GM21723 (cell line): ENCODE measurements at regions not wholly inside any gene's neighbourhood (a gene's known extent, or its start where the extent isn't known, plus 50 kb on each side); places are given as distances from the start of the nearest gene placed in this dataset.

Experiments used
- ATAC-seq: cut with Tn5 transposase; IDR thresholded peaks from one replicate; pipeline ENCODE4 v1.9.1; 2021; ENCODE audit warnings: mild to moderate bottlenecking, moderate library complexity; ENCODE audit not compliant: unreplicated experiment

DNA sequence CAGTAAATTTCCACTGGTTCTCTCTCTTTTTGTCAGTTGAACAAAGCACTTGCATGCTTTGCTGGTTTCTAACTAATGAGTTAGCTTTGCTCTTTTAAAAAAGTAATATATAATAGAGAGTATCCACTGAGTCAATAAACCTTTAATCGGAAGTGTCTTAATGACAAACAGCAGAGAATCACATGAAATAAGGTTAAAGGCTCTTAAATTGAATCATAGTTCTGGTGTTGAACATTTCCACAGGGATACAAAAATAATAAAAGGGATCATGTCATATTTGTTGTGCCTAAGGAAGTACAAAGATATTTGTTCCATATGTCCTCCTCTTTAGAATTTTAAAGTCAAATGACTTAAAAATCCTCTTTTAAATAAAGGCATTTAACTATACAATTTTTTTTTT is 362.6 kb downstream of the LRIG3 start:
- ATAC-seq = no peak

DNA sequence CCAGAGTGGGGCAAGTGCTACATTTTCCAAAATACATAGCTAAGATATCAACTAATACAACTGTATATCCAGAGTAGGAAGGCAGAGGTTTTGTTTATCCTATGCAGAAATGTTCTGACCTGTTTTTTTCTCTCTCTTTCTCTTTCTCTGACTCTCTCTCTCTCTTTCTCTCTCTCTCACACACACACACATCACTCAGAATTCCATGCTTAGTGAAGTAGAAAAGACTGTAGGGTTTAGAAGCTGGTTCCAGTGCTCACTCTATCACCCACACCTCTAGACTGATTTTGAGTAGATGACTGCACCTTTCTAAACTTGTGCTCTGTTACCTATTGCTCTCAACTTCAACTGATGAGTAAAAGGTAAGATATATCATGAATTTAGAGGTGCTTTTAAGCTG is 356.7 kb downstream of the LRIG3 start:
- ATAC-seq = no peak

- no peak for ATAC-seq
Measured at GRCh38 chr12:58564721-58565120, 355.6 kb downstream of the LRIG3 start.

GRCh38 chr12:58566599-58566998 is 353.7 kb downstream of the LRIG3 start:
- no peak for ATAC-seq

DNA sequence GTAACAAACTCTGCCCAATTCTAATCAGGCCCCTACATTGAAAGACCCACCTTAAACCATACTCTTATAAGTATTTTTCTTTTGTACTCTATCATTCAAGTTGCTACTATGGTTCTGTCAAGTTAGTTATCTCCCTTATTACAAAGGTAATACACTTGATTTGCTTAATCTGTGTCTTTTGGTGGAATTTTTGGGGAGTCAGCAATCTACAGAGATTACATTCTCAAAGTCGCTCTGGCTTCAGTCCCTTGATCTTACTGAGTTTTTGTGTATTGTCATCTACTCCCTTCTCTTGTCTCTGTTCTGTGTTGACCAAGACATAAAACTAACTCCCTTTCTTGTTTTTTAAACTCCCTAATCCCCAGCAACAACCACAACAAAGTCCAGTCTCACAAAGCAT is 353.1 kb downstream of the LRIG3 start:
- no peak for ATAC-seq

- ATAC-seq = no peak
Measured at GRCh38 chr12:58570411-58570810, 349.9 kb downstream of the LRIG3 start.

GRCh38 chr12:58575256-58575655 is 345.0 kb downstream of the LRIG3 start:
- ATAC-seq = no peak

- no peak for ATAC-seq
Measured at GRCh38 chr12:58576081-58576480, 344.2 kb downstream of the LRIG3 start.

GRCh38 chr12:58576916-58577315 is 343.4 kb downstream of the LRIG3 start:
- no peak for ATAC-seq

GRCh38 chr12:58580095-58580494 is 340.2 kb downstream of the LRIG3 start:
- ATAC-seq = no peak

GRCh38 chr12:58583529-58583928 is 336.8 kb downstream of the LRIG3 start:
- ATAC-seq = no peak

GRCh38 chr12:58583940-58584339 is 336.4 kb downstream of the LRIG3 start:
- no peak for ATAC-seq

- ATAC-seq = no peak
Measured at GRCh38 chr12:58584880-58585279, 335.4 kb downstream of the LRIG3 start.

- ATAC-seq = no peak
Measured at GRCh38 chr12:58586762-58587161, 333.5 kb downstream of the LRIG3 start.

- ATAC-seq = no peak
Measured at GRCh38 chr12:58588770-58589169, 331.5 kb downstream of the LRIG3 start.

DNA sequence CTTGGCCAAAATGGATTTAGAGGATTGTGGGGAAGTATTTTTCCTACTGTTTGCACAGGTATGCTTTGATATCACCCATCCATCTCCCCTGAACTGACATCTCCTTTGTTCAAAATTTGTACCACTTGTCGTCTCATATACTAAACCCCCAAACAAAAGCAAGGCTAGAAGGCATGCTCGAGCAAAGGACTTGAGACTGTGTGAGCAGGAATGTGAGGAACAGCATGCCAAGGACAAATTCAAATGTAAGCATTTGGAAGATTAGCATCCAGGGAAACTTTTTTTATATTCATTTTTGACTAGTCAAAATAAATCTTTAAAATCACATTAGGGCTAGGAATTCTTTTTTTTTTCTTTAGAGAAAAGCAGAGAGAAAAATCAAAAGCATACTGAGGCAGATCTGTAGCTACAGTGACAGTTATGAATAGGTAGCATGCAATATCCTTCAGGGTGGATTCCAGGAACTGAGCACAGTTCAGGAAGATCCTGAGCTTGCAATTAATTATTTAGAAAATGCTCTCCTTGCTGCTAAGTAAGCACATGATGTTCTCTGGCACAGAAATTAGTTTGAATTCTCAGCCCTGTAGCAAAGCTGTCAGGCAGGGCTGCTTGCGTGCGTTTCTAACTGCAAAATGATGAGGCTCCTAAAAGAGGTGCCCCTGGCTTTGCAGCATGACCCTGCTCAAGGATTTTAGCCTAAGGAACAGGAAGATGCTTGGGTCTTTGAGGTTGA is 327.7 kb downstream of the LRIG3 start:
- no peak for ATAC-seq

- ATAC-seq = no peak
Measured at GRCh38 chr12:58593557-58594304, 326.6 kb downstream of the LRIG3 start.

DNA sequence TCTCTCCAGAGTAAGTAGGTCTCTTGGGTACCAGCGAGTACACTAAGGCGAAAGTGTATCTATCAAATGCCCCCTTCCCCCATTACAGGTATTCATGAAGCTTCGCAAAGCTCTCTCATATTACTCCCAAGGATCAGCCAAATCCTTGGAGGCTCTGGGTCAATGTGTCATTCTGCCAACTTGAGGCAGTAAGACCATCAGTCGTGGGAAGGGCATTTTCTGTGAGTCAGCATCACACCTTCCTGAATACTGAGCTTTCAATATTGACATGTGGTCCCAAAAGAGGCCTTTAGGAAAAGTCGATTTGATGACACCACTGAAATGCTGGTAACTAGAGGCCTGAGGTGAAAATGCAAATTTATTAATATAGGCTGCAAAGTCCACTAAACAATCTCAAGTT is 323.9 kb downstream of the LRIG3 start:
- ATAC-seq = no peak

- ATAC-seq = no peak
Measured at GRCh38 chr12:58601529-58601928, 318.8 kb downstream of the LRIG3 start.

DNA sequence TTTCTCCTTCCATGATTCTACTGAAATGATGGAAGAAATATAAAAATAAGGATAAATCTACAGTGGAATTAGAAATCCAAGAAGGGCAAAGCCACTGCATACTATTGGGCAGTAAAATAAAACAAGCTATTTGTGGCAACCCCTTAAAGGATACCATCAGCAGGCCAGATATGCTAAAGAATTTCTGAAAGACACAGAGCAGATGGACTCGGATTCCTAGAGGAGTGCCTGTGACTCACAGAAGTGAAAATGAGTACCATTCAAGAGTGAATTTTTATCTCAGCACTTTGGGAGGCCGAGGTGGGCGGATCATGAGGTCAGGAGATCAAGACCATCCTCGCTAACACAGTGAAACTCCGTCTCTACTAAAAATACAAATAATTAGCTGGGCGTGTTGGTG is 318.1 kb downstream of the LRIG3 start:
- no peak for ATAC-seq

DNA sequence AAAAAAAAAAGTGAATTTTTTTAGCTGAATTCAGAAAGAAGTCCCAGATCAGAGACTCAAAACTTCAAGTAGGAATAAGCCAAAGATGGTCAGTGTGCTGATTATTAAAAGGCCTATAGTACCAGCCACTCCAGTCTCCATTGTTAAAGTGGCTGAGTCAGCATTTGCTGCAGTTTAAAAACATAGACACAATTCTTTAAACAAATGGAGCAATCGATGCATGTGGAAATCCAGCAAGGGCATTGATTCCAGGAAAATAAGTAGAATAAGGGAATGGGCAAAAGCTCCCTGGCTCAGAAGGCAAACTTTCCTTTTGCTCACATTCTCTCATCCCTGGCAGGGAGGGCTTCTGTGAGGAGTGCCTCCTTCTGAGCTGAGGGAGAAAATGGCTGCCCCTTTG is 317.6 kb downstream of the LRIG3 start:
- no peak for ATAC-seq

DNA sequence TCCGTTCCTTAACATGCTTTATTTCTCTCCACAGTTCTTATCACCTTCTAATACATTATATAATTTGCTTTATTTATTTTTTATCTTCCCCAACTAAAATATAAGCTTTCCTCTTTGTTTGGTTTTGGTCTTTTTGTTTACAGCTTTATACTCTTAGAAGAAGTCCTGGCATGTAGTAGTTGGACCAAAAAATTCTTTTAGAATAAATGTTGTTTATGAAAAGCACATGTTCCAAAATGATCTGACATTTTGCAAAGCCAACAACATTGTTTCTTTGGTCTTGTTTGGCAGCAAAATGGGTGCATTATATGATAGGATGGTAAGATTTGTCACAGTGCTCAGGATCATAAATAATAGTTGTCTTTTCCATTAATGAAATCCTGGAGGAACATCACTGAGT is 312.5 kb downstream of the LRIG3 start:
- ATAC-seq = no peak

GRCh38 chr12:58608711-58609110 is 311.6 kb downstream of the LRIG3 start:
- no peak for ATAC-seq
